Astrocyte (in vitro differentiated cells and primary cell): ENCODE measurements at regions not wholly inside any gene's neighbourhood (a gene's known extent, or its start where the extent isn't known, plus 50 kb on each side); places are given as distances from the start of the nearest gene placed in this dataset.
"Not testable (repeated sequence)": the region's sequence is repeated elsewhere in the genome, so short reads cannot be mapped to it uniquely, and the experiment has no call there.

Experiments
- DNase-seq: peaks from one replicate; pipeline ENCODE4 v3.0.0-alpha.2; 2010; ENCODE audit warnings: low read depth
- FAIRE-seq: peaks from 2 replicates; lab custom pipeline; 2011; peaks lifted over from hg19 to GRCh38; lab: Jason Lieb, UNC
- H2AFZ ChIP-seq: 2 replicates; pipeline ENCODE4 v1.6.0; 2012; ENCODE audit warnings: low read depth, low read length, inconsistent platforms
- H3K27ac ChIP-seq: 2 replicates; pipeline ENCODE4 v1.5.1; 2011; ENCODE audit warnings: low read depth, low read length, inconsistent platforms
- H3K27me3 ChIP-seq: 2 replicates; pipeline ENCODE4 v1.6.0; 2011; ENCODE audit warnings: low read length, inconsistent platforms; ENCODE audit not compliant: insufficient read depth
- H3K36me3 ChIP-seq: 2 replicates; pipeline ENCODE4 v1.5.1; 2011; ENCODE audit warnings: low read length, inconsistent platforms; ENCODE audit not compliant: insufficient read depth
- H3K4me1 ChIP-seq: 2 replicates; pipeline ENCODE4 v1.5.1; 2011; ENCODE audit warnings: low read length, inconsistent platforms; ENCODE audit not compliant: insufficient read depth
- H3K4me2 ChIP-seq: 2 replicates; pipeline ENCODE4 v1.6.0; 2012; ENCODE audit warnings: low read length, inconsistent platforms
- H3K4me3 ChIP-seq: 2 replicates; pipeline ENCODE4 v1.5.1; 2011; ENCODE audit warnings: low read depth, mild to moderate bottlenecking, low read length, inconsistent platforms; ENCODE audit not compliant: insufficient read depth
- H3K79me2 ChIP-seq: 2 replicates; pipeline ENCODE4 v1.6.0; 2012; ENCODE audit warnings: mild to moderate bottlenecking, low read length, inconsistent platforms; ENCODE audit not compliant: insufficient read depth
- H3K9ac ChIP-seq: 2 replicates; pipeline ENCODE4 v1.6.0; 2012; ENCODE audit warnings: mild to moderate bottlenecking, low read length, inconsistent platforms
- H3K9me3 ChIP-seq: 2 replicates; pipeline ENCODE4 v1.5.1; 2012; ENCODE audit warnings: low read depth, mild to moderate bottlenecking, low read length, inconsistent platforms; ENCODE audit not compliant: insufficient read depth
- H4K20me1 ChIP-seq: 2 replicates; pipeline ENCODE4 v1.6.0; 2012; ENCODE audit warnings: low read length, inconsistent platforms; ENCODE audit not compliant: insufficient read depth
- H3K27ac Mint-ChIP-seq: one replicate; pipeline ENCODE4 v1.8.0; 2021; ENCODE audit warnings: mild to moderate bottlenecking, mixed read lengths; ENCODE audit not compliant: unreplicated experiment
- H3K27me3 Mint-ChIP-seq: one replicate; pipeline ENCODE4 v1.8.0; 2021; ENCODE audit warnings: low read depth, mixed read lengths; ENCODE audit not compliant: unreplicated experiment
- H3K36me3 Mint-ChIP-seq: one replicate; pipeline ENCODE4 v1.8.0; 2021; ENCODE audit warnings: low read depth, mixed read lengths; ENCODE audit not compliant: unreplicated experiment
- H3K4me1 Mint-ChIP-seq: one replicate; pipeline ENCODE4 v1.8.0; 2021; ENCODE audit warnings: low read depth, mixed read lengths; ENCODE audit not compliant: unreplicated experiment
- H3K4me3 Mint-ChIP-seq: one replicate; pipeline ENCODE4 v1.8.0; 2021; ENCODE audit warnings: mild to moderate bottlenecking, moderate library complexity, mixed read lengths; ENCODE audit not compliant: unreplicated experiment
- H3K9me3 Mint-ChIP-seq: one replicate; pipeline ENCODE4 v1.8.0; 2021; ENCODE audit warnings: mild to moderate bottlenecking, mixed read lengths; ENCODE audit not compliant: unreplicated experiment
- EZH2 ChIP-seq: IDR thresholded peaks from 2 replicates; pipeline ENCODE4 v1.6.1; 2012; ENCODE audit warnings: mild to moderate bottlenecking, low read length, inconsistent platforms; ENCODE audit not compliant: insufficient read depth
- TF ChIP-seq, protein P1 (sequence below): IDR thresholded peaks from 2 replicates; pipeline ENCODE4 v1.5.1; 2011; ENCODE audit warnings: low read depth, mild to moderate bottlenecking, inconsistent platforms, low read length, moderate library complexity; ENCODE audit not compliant: insufficient read depth

GRCh38 chr6:66096679-66097078, 389.7 kb upstream of the EYS start:
- H3K4me3 ChIP-seq, result no peak overlapping the region
- H3K79me2 ChIP-seq, result no peaks in the 10 kb centered on the region
- FAIRE-seq (no peak), DNase-seq (no peak)
- no peak overlapping the region for H3K4me2 ChIP-seq
- H3K9me3 ChIP-seq, result no peaks in the 10 kb centered on the region
- H3K36me3 ChIP-seq, result no peaks in the 10 kb centered on the region
- Mint-ChIP-seq H3K27me3 (no peaks in the 10 kb centered on the region), H3K4me3 (no peak overlapping the region), H3K9me3 (peaks cover 3% of the 10 kb centered on the region), H3K27ac (no peak overlapping the region), H3K4me1 (no peaks in the 10 kb centered on the region), H3K36me3 (no peaks in the 10 kb centered on the region)
- H3K4me1 ChIP-seq, result no peaks in the 10 kb centered on the region
- no peaks in the 10 kb centered on the region for H4K20me1 ChIP-seq
- H3K9ac ChIP-seq, result no peak overlapping the region
- no peak for TF ChIP-seq EZH2
- TF ChIP-seq, protein P1, sequence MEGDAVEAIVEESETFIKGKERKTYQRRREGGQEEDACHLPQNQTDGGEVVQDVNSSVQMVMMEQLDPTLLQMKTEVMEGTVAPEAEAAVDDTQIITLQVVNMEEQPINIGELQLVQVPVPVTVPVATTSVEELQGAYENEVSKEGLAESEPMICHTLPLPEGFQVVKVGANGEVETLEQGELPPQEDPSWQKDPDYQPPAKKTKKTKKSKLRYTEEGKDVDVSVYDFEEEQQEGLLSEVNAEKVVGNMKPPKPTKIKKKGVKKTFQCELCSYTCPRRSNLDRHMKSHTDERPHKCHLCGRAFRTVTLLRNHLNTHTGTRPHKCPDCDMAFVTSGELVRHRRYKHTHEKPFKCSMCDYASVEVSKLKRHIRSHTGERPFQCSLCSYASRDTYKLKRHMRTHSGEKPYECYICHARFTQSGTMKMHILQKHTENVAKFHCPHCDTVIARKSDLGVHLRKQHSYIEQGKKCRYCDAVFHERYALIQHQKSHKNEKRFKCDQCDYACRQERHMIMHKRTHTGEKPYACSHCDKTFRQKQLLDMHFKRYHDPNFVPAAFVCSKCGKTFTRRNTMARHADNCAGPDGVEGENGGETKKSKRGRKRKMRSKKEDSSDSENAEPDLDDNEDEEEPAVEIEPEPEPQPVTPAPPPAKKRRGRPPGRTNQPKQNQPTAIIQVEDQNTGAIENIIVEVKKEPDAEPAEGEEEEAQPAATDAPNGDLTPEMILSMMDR, result no peak
- no peak overlapping the region for H2AFZ ChIP-seq
- H3K27me3 ChIP-seq, result no peaks in the 10 kb centered on the region
- no peak overlapping the region for H3K27ac ChIP-seq

DNA sequence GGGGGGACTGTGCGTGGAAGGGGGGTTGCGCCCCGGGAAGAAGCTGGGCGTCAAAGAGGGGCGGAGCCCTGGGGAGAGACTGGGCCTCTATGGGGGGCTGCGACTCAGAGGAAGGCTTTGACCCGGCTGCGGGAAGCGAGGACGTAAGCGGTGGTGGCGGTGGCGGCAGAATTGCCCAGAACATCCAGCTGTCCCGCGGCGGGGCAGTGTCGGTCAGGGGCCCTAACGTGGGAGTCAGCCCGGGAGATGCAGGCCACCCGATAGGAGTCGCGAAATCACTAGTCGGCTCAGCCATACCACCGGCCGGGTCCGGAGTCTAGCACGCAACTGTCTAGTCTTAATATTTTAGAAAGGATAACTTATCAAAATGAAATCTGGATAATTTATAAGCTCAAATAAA, 387.6 kb upstream of the EYS start:
- no peak overlapping the region for H3K9ac ChIP-seq
- H3K79me2 ChIP-seq, result no peaks in the 10 kb centered on the region
- no peaks in the 10 kb centered on the region for H4K20me1 ChIP-seq
- peaks cover 3% of the 10 kb centered on the region for H3K9me3 Mint-ChIP-seq
- no peak overlapping the region for H3K27ac ChIP-seq
- TF ChIP-seq, protein P1, result no peak
- no peaks in the 10 kb centered on the region for H3K36me3 ChIP-seq
- H3K27ac Mint-ChIP-seq, result no peak overlapping the region
- H2AFZ ChIP-seq, result no peak overlapping the region
- FAIRE-seq, result no peak
- no peaks in the 10 kb centered on the region for H3K4me1 ChIP-seq
- H3K27me3 ChIP-seq, result no peaks in the 10 kb centered on the region
- no peaks in the 10 kb centered on the region for H3K9me3 ChIP-seq
- no peaks in the 10 kb centered on the region for H3K27me3 Mint-ChIP-seq
- H3K4me3 Mint-ChIP-seq, result no peak overlapping the region
- H3K4me1 Mint-ChIP-seq, result no peaks in the 10 kb centered on the region
- no peaks in the 10 kb centered on the region for H3K36me3 Mint-ChIP-seq
- no peak overlapping the region for H3K4me2 ChIP-seq
- DNase-seq, result no peak
- H3K4me3 ChIP-seq, result no peak overlapping the region

- H3K4me1 Mint-ChIP-seq, H3K9me3 Mint-ChIP-seq, H3K27ac Mint-ChIP-seq, H3K27me3 ChIP-seq, H3K36me3 Mint-ChIP-seq, H3K27ac ChIP-seq, H3K4me3 Mint-ChIP-seq, H3K4me3 ChIP-seq, H3K4me2 ChIP-seq, H3K4me1 ChIP-seq, DNase-seq, H2AFZ ChIP-seq, H4K20me1 ChIP-seq, H3K9ac ChIP-seq, H3K27me3 Mint-ChIP-seq, H3K9me3 ChIP-seq, H3K79me2 ChIP-seq, H3K36me3 ChIP-seq: not testable (repeated sequence)
- peak; percentile 77 for FAIRE-seq
Observed at GRCh38 chr6:66092306-66092705, 385.3 kb upstream of the EYS start.
